Body of pancreas (tissue), 4 donors: ENCODE measurements at regions not wholly inside any gene's neighbourhood (a gene's known extent, or its start where the extent isn't known, plus 50 kb on each side); places are given as distances from the start of the nearest gene placed in this dataset.

Experiments used
- ATAC-seq: fragments of 150-250 bp; one replicate; pipeline ENCODE4 v1.9.1; 2016
- DNase-seq, 4 donors: peaks; one replicate each; pipeline ENCODE4 v3.0.0-alpha.2; 2019
- H3K27ac ChIP-seq, 4 donors: fragments of 200-600 bp; sonication (generic); 1 replicate in 3 of 4; 2 replicates in 1 of 4; pipeline versions ENCODE4 v1.5.1 to v1.6.1; 2016 to 2019; ENCODE audit warnings: mild to moderate bottlenecking in 1 of 4, mixed read lengths in 1 of 4, moderate library complexity in 1 of 4
- H3K27me3 ChIP-seq, 2 donors: fragments of 200-600 bp; sonication (generic); one replicate each; pipeline ENCODE4 v1.6.0; 2016; ENCODE audit warnings: mild to moderate bottlenecking in 1 of 2
- H3K36me3 ChIP-seq, 2 donors: fragments of 200-600 bp; sonication (generic); replicated peaks in 1 of 2; 2 replicates each; pipeline ENCODE4 v1.5.1; 2016; ENCODE audit warnings: low read depth in 2 of 2; ENCODE audit not compliant: insufficient read depth in 1 of 2
- H3K4me1 ChIP-seq: fragments of 200-600 bp; sonication (generic); one replicate; pipeline ENCODE4 v1.6.0; 2016
- H3K4me3 ChIP-seq, 2 donors: fragments of 200-600 bp; sonication (generic); 1 replicate in 1 of 2; 2 replicates in 1 of 2; pipeline ENCODE4 v1.5.1; 2016 to 2019
- H3K9me3 ChIP-seq, 3 donors: fragments of 200-600 bp; sonication (generic); 1 replicate in 2 of 3; 2 replicates in 1 of 3; pipeline ENCODE4 v1.5.1; 2016
- CTCF ChIP-seq, 7 experiments: fragments of 450-650 bp in 4 of 7; fragments of 200-600 bp in 3 of 7; sonication (generic) in 3 of 7; IDR thresholded peaks; one replicate each; pipeline ENCODE4 v1.5.1; 2016 to 2019; ENCODE audit warnings: antibody characterized with exemption in 7 of 7
- POLR2A ChIP-seq, 3 donors: fragments of 450-650 bp; IDR thresholded peaks; one replicate each; pipeline ENCODE4 v1.6.1; 2016; ENCODE audit warnings: antibody characterized with exemption in 3 of 3, mild to moderate bottlenecking in 2 of 3
- WGBS, 2 donors: methylation state at CpG; one replicate each; pipeline ENCODE4 v1.1.5; 2017; 5-methylcytosine and 5-hydroxymethylcytosine counted together
- intact Hi-C: fragments of 100-400 bp; cut with DNase I; formaldehyde crosslinking; loops from one replicate; pipeline ENCODE4 v1.15.1; 2023

- ATAC-seq: no peak
- Histone ChIP-seq H3K27me3 (no peaks in the 10 kb centered on the region), H3K36me3 (no peaks in the 10 kb centered on the region), H3K27ac (no peak overlapping the region), H3K9me3 (peaks cover 0 to 6% (median 0%) of the 10 kb centered on the region in 3 donors), H3K4me1 (no peaks in the 10 kb centered on the region), H3K4me3 (no peak overlapping the region)
- no peak for TF ChIP-seq POLR2A (IDR thresholded peaks at IDR 0.05)
- TF ChIP-seq CTCF (IDR thresholded peaks at IDR 0.05): no peak
- DNase-seq: no peak
- WGBS, 2 donors: 56 to 57% methylated on average over 2 of the region's 2 CpGs
- intact Hi-C loops: no loop called here
These were observed 295.3 kb downstream of the PTPRU start for GRCh38 chr1:29531596-29531995.

- WGBS, 2 donors: 41 to 53% methylated on average over 1 of the region's 1 CpG
- H3K9me3 ChIP-seq: peaks cover 0 to 6% (median 0%) of the 10 kb centered on the region in 3 donors
- no peaks in the 10 kb centered on the region for H3K27me3 ChIP-seq
- H3K27ac ChIP-seq: no peak overlapping the region
- H3K36me3 ChIP-seq: no peaks in the 10 kb centered on the region
- intact Hi-C loops: no loop called here
- DNase-seq (no peak), ATAC-seq (no peak)
- H3K4me1 ChIP-seq: no peaks in the 10 kb centered on the region
- TF ChIP-seq CTCF (IDR thresholded peaks at IDR 0.05): no peak
- no peak for TF ChIP-seq POLR2A (IDR thresholded peaks at IDR 0.05)
- no peak overlapping the region for H3K4me3 ChIP-seq
These were observed 293.5 kb downstream of the PTPRU start for GRCh38 chr1:29529677-29530278.

GRCh38 chr1:29527314-29528004 is 291.1 kb downstream of the PTPRU start:
- DNase-seq: peak in 1 of 4 donors; percentile 2
- WGBS, 2 donors: 45 to 55% methylated on average over 7 to 8 of the region's 8 CpGs
- H3K27ac ChIP-seq: no peak overlapping the region
- H3K27me3 ChIP-seq: no peaks in the 10 kb centered on the region
- TF ChIP-seq CTCF (IDR thresholded peaks at IDR 0.05) (no peak), POLR2A (IDR thresholded peaks at IDR 0.05) (no peak)
- peaks cover 0 to 6% (median 0%) of the 10 kb centered on the region in 3 donors for H3K9me3 ChIP-seq
- no peaks in the 10 kb centered on the region for H3K4me1 ChIP-seq
- ATAC-seq: no peak
- no peak overlapping the region for H3K4me3 ChIP-seq
- intact Hi-C loops: no loop called here
- no peaks in the 10 kb centered on the region for H3K36me3 ChIP-seq

- ATAC-seq (no peak), DNase-seq (no peak)
- no peaks in the 10 kb centered on the region for H3K36me3 ChIP-seq
- 72 to 84% methylated on average over 7 of the region's 7 CpGs for WGBS, 2 donors
- intact Hi-C loops: no loop called here
- H3K4me3 ChIP-seq: no peak overlapping the region
- TF ChIP-seq POLR2A (IDR thresholded peaks at IDR 0.05): no peak
- no peak for TF ChIP-seq CTCF (IDR thresholded peaks at IDR 0.05)
- no peak overlapping the region for H3K27ac ChIP-seq
- H3K27me3 ChIP-seq: no peaks in the 10 kb centered on the region
- H3K4me1 ChIP-seq: no peaks in the 10 kb centered on the region
- peaks cover 0 to 6% (median 0%) of the 10 kb centered on the region in 3 donors for H3K9me3 ChIP-seq
These were observed 289.6 kb downstream of the PTPRU start for GRCh38 chr1:29525941-29526340.
